ENCODE measurements at regions not wholly inside any gene's neighbourhood (a gene's known extent, or its start where the extent isn't known, plus 50 kb on each side); places are given as distances from the start of the nearest gene placed in this dataset.

DNA sequence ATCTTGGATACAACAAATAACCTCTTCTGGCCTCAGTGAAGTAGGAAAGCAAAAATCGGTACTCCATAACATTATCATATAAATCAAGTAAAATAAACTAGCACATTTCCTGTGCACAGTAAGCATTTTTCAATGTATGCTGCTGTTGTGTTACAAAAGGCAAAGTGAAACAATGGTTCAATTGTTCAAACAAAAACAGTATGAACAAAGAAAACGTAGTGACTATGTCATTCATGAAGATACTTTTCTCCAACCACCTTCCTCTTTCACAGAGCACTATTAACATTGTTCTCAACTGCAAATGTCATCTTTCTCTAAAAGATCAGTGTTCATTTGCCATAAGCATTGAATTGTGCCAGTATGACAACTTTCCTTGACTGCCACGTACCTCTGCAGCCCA lies 318.6 kb upstream of the PRDM1 start:
- Histone ChIP-seq H3K27ac (ENCODE audit: low read length, poor library complexity, severe bottlenecking) (no peak overlapping the region), H3K9me3 (ENCODE audit: control insufficient read depth, low read length) (no peaks in the 10 kb centered on the region), H3K27me3 (ENCODE audit: control insufficient read depth in 1 of 2, insufficient read depth in 1 of 2, low read length in 2 of 2) (no peaks in the 10 kb centered on the region), H2BK120ac (ENCODE audit: low read depth, low read length) (no peak overlapping the region), H2AFZ (ENCODE audit: low read depth, low read length) (no peak overlapping the region), H3K4ac (ENCODE audit: low read depth in 1 of 2, low read length in 2 of 2) (no peak overlapping the region), H4K91ac (ENCODE audit: low read length) (no peak overlapping the region), H2BK12ac (ENCODE audit: low read length in 2 of 2) (no peak overlapping the region), H2BK15ac (ENCODE audit: low read depth, poor library complexity, severe bottlenecking) (no peak overlapping the region), H3K14ac (ENCODE audit: low read length in 2 of 2) (no peak overlapping the region), H3K79me1 (replicated peaks; ENCODE audit: low read length, poor library complexity, severe bottlenecking) (no peaks in the 10 kb centered on the region), H3K36me3 (ENCODE audit: control insufficient read depth in 1 of 2, insufficient read depth in 2 of 2, low read depth in 1 of 2, low read length in 2 of 2) (no peaks in the 10 kb centered on the region), H4K8ac (ENCODE audit: low read length) (no peak overlapping the region), H3K4me3 (ENCODE audit: insufficient read depth in 1 of 2, low read depth in 1 of 2, low read length in 2 of 2) (no peak overlapping the region), H2BK5ac (ENCODE audit: low read depth, low read length, poor library complexity, severe bottlenecking) (no peak overlapping the region), H3K18ac (ENCODE audit: low read depth in 1 of 2, low read length in 2 of 2) (no peak overlapping the region), H3K23ac (ENCODE audit: low read length in 2 of 2) (no peak overlapping the region), H3K4me2 (ENCODE audit: low read length, poor library complexity, severe bottlenecking) (no peak overlapping the region), H2AK5ac (ENCODE audit: low read length, severe bottlenecking) (no peak overlapping the region), H3K4me1 (ENCODE audit: control insufficient read depth, insufficient read depth, low read depth, low read length) (no peaks in the 10 kb centered on the region), H3K9ac (ENCODE audit: low read length) (no peak overlapping the region)
- WGBS, result 79% methylated on average over 2 of the region's 3 CpGs
- DNase-seq, result no peak

DNA sequence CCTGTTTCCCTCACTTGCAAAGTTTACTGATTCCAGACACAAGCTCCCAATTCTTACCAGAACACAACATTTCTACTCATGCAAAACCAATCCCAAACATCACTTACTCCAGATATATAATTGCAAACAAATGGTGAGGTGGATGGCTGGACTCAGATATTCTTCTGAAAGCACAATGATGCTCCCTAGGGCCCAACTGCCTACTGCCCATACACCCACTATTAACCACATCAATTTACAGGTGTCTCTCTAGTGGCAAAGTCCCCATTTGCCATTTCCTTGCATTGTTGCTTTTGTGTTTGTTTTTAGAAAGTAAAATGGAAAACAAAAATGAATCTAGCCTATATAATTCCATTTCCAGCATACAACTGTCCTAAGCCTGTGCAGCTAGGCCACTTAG lies 320.9 kb upstream of the PRDM1 start:
- Histone ChIP-seq H3K4me2 (ENCODE audit: low read length, poor library complexity, severe bottlenecking) (no peak overlapping the region), H2BK5ac (ENCODE audit: low read depth, low read length, poor library complexity, severe bottlenecking) (no peak overlapping the region), H3K9me3 (ENCODE audit: control insufficient read depth, low read length) (no peaks in the 10 kb centered on the region), H2AFZ (ENCODE audit: low read depth, low read length) (no peak overlapping the region), H3K4me1 (ENCODE audit: control insufficient read depth, insufficient read depth, low read depth, low read length) (no peaks in the 10 kb centered on the region), H3K14ac (ENCODE audit: low read length in 2 of 2) (no peak overlapping the region), H2AK5ac (ENCODE audit: low read length, severe bottlenecking) (no peak overlapping the region), H3K27me3 (ENCODE audit: control insufficient read depth in 1 of 2, insufficient read depth in 1 of 2, low read length in 2 of 2) (no peaks in the 10 kb centered on the region), H3K4ac (ENCODE audit: low read depth in 1 of 2, low read length in 2 of 2) (no peak overlapping the region), H3K9ac (ENCODE audit: low read length) (no peak overlapping the region), H4K91ac (ENCODE audit: low read length) (no peak overlapping the region), H3K27ac (ENCODE audit: low read length, poor library complexity, severe bottlenecking) (no peak overlapping the region), H3K36me3 (ENCODE audit: control insufficient read depth in 1 of 2, insufficient read depth in 2 of 2, low read depth in 1 of 2, low read length in 2 of 2) (no peaks in the 10 kb centered on the region), H4K8ac (ENCODE audit: low read length) (no peak overlapping the region), H2BK120ac (ENCODE audit: low read depth, low read length) (no peak overlapping the region), H3K4me3 (ENCODE audit: insufficient read depth in 1 of 2, low read depth in 1 of 2, low read length in 2 of 2) (no peak overlapping the region), H3K18ac (ENCODE audit: low read depth in 1 of 2, low read length in 2 of 2) (no peak overlapping the region), H3K23ac (ENCODE audit: low read length in 2 of 2) (no peak overlapping the region), H3K79me1 (replicated peaks; ENCODE audit: low read length, poor library complexity, severe bottlenecking) (no peaks in the 10 kb centered on the region), H2BK12ac (ENCODE audit: low read length in 2 of 2) (peak overlapping the region in 1 of 2 experiments; percentile 21), H2BK15ac (ENCODE audit: low read depth, poor library complexity, severe bottlenecking) (no peak overlapping the region)
- DNase-seq, result no peak

DNA sequence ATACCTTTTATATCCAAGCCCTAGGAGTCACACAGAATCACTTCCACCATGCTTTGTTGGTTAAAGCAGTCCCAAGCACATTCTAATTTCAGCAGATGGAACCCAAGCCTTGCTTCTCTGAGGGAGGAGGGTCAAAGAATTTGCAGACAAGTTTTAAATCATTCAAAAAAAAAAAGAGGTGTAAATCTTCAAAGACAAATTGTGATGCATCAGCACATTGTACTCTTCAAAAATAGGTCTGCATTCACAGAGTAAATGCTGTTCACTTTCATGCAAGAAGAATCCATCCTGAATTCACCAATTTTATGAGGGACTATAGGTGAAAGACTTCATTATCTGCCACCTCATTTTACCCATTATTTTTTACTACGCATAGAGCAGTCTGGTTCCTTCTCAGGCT lies 321.8 kb upstream of the PRDM1 start:
- Histone ChIP-seq H2AK5ac (ENCODE audit: low read length, severe bottlenecking) (no peak overlapping the region), H2BK120ac (ENCODE audit: low read depth, low read length) (no peak overlapping the region)
- 100% methylated on average over 1 of the region's 1 CpG for WGBS

DNA sequence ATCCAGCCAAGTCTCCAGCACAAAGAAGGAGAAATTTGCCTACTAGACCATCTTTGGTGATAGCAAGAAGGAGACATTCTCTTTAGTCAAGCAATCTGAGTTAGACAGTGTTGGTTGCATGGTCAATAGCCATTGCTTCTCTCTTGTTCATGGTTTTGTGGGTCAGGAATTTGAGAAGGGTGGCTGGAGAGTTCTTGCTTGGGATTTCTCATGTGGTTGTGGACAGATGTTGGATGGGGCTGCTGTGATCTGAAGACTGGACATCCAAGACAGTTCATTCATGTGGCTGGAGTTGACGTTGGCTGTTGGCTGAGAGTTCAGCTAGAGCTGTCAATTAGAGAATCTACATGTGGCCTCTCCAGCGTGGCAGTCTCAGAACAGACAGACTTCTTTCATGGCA lies 322.3 kb upstream of the PRDM1 start:
- no peak overlapping the region for H3K9ac ChIP-seq (ENCODE audit: low read length)
- no peaks in the 10 kb centered on the region for H3K9me3 ChIP-seq (ENCODE audit: control insufficient read depth, low read length)
- no peak overlapping the region for H3K18ac ChIP-seq (ENCODE audit: low read depth in 1 of 2, low read length in 2 of 2)
- no peak overlapping the region for H2BK5ac ChIP-seq (ENCODE audit: low read depth, low read length, poor library complexity, severe bottlenecking)
- no peak overlapping the region for H2BK15ac ChIP-seq (ENCODE audit: low read depth, poor library complexity, severe bottlenecking)
- H3K27ac ChIP-seq (ENCODE audit: low read length, poor library complexity, severe bottlenecking), result no peak overlapping the region
- 82% methylated on average over 2 of the region's 2 CpGs for WGBS
- H3K4ac ChIP-seq (ENCODE audit: low read depth in 1 of 2, low read length in 2 of 2), result no peak overlapping the region
- no peaks in the 10 kb centered on the region for H3K79me1 ChIP-seq (replicated peaks; ENCODE audit: low read length, poor library complexity, severe bottlenecking)
- no peak overlapping the region for H2BK120ac ChIP-seq (ENCODE audit: low read depth, low read length)
- H2AK5ac ChIP-seq (ENCODE audit: low read length, severe bottlenecking), result no peak overlapping the region
- no peak overlapping the region for H4K91ac ChIP-seq (ENCODE audit: low read length)
- H3K23ac ChIP-seq (ENCODE audit: low read length in 2 of 2), result no peak overlapping the region
- H3K4me1 ChIP-seq (ENCODE audit: control insufficient read depth, insufficient read depth, low read depth, low read length), result no peaks in the 10 kb centered on the region
- H2AFZ ChIP-seq (ENCODE audit: low read depth, low read length), result no peak overlapping the region
- H3K27me3 ChIP-seq (ENCODE audit: control insufficient read depth in 1 of 2, insufficient read depth in 1 of 2, low read length in 2 of 2), result no peaks in the 10 kb centered on the region
- DNase-seq, result no peak
- peak overlapping the region in 1 of 2 experiments; percentile 20 for H3K14ac ChIP-seq (ENCODE audit: low read length in 2 of 2)
- no peak overlapping the region for H4K8ac ChIP-seq (ENCODE audit: low read length)
- H3K36me3 ChIP-seq (ENCODE audit: control insufficient read depth in 1 of 2, insufficient read depth in 2 of 2, low read depth in 1 of 2, low read length in 2 of 2), result no peaks in the 10 kb centered on the region
- no peak overlapping the region for H2BK12ac ChIP-seq (ENCODE audit: low read length in 2 of 2)
- H3K4me2 ChIP-seq (ENCODE audit: low read length, poor library complexity, severe bottlenecking), result no peak overlapping the region
- no peak overlapping the region for H3K4me3 ChIP-seq (ENCODE audit: insufficient read depth in 1 of 2, low read depth in 1 of 2, low read length in 2 of 2)

More for the DNA sequence above, 321.8 kb upstream of the PRDM1 start:
- H3K27me3 ChIP-seq (ENCODE audit: control insufficient read depth in 1 of 2, insufficient read depth in 1 of 2, low read length in 2 of 2), result no peaks in the 10 kb centered on the region
- H3K4me2 ChIP-seq (ENCODE audit: low read length, poor library complexity, severe bottlenecking), result no peak overlapping the region
- no peak overlapping the region for H3K27ac ChIP-seq (ENCODE audit: low read length, poor library complexity, severe bottlenecking)
- no peak overlapping the region for H4K91ac ChIP-seq (ENCODE audit: low read length)
- no peak overlapping the region for H2BK15ac ChIP-seq (ENCODE audit: low read depth, poor library complexity, severe bottlenecking)
- H2AFZ ChIP-seq (ENCODE audit: low read depth, low read length), result no peak overlapping the region
- no peak overlapping the region for H4K8ac ChIP-seq (ENCODE audit: low read length)
- no peak overlapping the region for H3K9ac ChIP-seq (ENCODE audit: low read length)
- no peak for DNase-seq
- no peak overlapping the region for H3K4ac ChIP-seq (ENCODE audit: low read depth in 1 of 2, low read length in 2 of 2)
- H3K4me3 ChIP-seq (ENCODE audit: insufficient read depth in 1 of 2, low read depth in 1 of 2, low read length in 2 of 2), result no peak overlapping the region
- H3K18ac ChIP-seq (ENCODE audit: low read depth in 1 of 2, low read length in 2 of 2), result no peak overlapping the region
- no peaks in the 10 kb centered on the region for H3K79me1 ChIP-seq (replicated peaks; ENCODE audit: low read length, poor library complexity, severe bottlenecking)
- H3K36me3 ChIP-seq (ENCODE audit: control insufficient read depth in 1 of 2, insufficient read depth in 2 of 2, low read depth in 1 of 2, low read length in 2 of 2), result no peaks in the 10 kb centered on the region
- H3K9me3 ChIP-seq (ENCODE audit: control insufficient read depth, low read length), result no peaks in the 10 kb centered on the region
- H2BK5ac ChIP-seq (ENCODE audit: low read depth, low read length, poor library complexity, severe bottlenecking), result no peak overlapping the region
- no peak overlapping the region for H3K23ac ChIP-seq (ENCODE audit: low read length in 2 of 2)
- no peak overlapping the region for H2BK12ac ChIP-seq (ENCODE audit: low read length in 2 of 2)
- H3K14ac ChIP-seq (ENCODE audit: low read length in 2 of 2), result no peak overlapping the region
- no peaks in the 10 kb centered on the region for H3K4me1 ChIP-seq (ENCODE audit: control insufficient read depth, insufficient read depth, low read depth, low read length)

Measured in mesenchymal stem cell (in vitro differentiated cells and primary cell).